Fibroblast of lung (primary cell): ENCODE measurements at regions not wholly inside any gene's neighbourhood (a gene's known extent, or its start where the extent isn't known, plus 50 kb on each side); places are given as distances from the start of the nearest gene placed in this dataset.

Source experiments
- DNase-seq, 2 donors: peaks; one replicate each; pipeline versions ENCODE4 v3.0.0 to v3.0.0-alpha.2; 2010; ENCODE audit warnings: low read depth in 2 of 2
- H2AFZ ChIP-seq: 2 replicates; pipeline ENCODE4 v1.5.1; 2012; ENCODE audit warnings: low read length, control low read depth, inconsistent platforms
- H3K27ac ChIP-seq: 2 replicates; pipeline ENCODE4 v1.5.1; 2011; ENCODE audit warnings: low read length, control low read depth; ENCODE audit not compliant: insufficient read depth
- H3K27me3 ChIP-seq: 2 replicates; pipeline ENCODE4 v1.5.1; 2011; ENCODE audit warnings: mild to moderate bottlenecking, low read length; ENCODE audit not compliant: control insufficient read depth, insufficient read depth
- H3K36me3 ChIP-seq: 2 replicates; pipeline ENCODE4 v1.5.1; 2011; ENCODE audit warnings: low read length; ENCODE audit not compliant: control insufficient read depth, insufficient read depth
- H3K4me1 ChIP-seq: 2 replicates; pipeline ENCODE4 v1.5.1; 2011; ENCODE audit warnings: low read length; ENCODE audit not compliant: control insufficient read depth, insufficient read depth; ENCODE audit errors: extremely low read depth
- H3K4me2 ChIP-seq: 2 replicates; pipeline ENCODE4 v1.5.1; 2011; ENCODE audit warnings: low read length, control low read depth; ENCODE audit not compliant: insufficient read depth; ENCODE audit errors: extremely low read depth
- H3K4me3 ChIP-seq, 4 experiments: fragments of 200-600 bp in 1 of 4; sonication (generic) in 1 of 4; replicated peaks in 1 of 4; 2 replicates each; pipeline ENCODE4 v1.5.1; 2011 to 2016; ENCODE audit warnings: low read length in 4 of 4, low read depth in 3 of 4, mild to moderate bottlenecking in 3 of 4, control low read depth in 2 of 4, inconsistent platforms in 1 of 4, mixed read lengths in 1 of 4; ENCODE audit not compliant: insufficient read depth in 1 of 4; ENCODE audit errors: control extremely low read depth in 1 of 4
- H3K79me2 ChIP-seq: 2 replicates; pipeline ENCODE4 v1.5.1; 2012; ENCODE audit warnings: mild to moderate bottlenecking, low read length, inconsistent platforms; ENCODE audit not compliant: control insufficient read depth, insufficient read depth
- H3K9ac ChIP-seq: 2 replicates; pipeline ENCODE4 v1.5.1; 2011; ENCODE audit warnings: mild to moderate bottlenecking, low read length, control low read depth; ENCODE audit not compliant: insufficient read depth
- H3K9me3 ChIP-seq: 2 replicates; pipeline ENCODE4 v1.5.1; 2012; ENCODE audit warnings: low read depth, low read length; ENCODE audit not compliant: control insufficient read depth, insufficient read depth
- H4K20me1 ChIP-seq: 2 replicates; pipeline ENCODE4 v1.5.1; 2011; ENCODE audit warnings: low read length; ENCODE audit not compliant: control insufficient read depth, insufficient read depth; ENCODE audit errors: extremely low read depth
- EZH2 ChIP-seq: IDR thresholded peaks from 2 replicates; pipeline ENCODE4 v1.5.1; 2012; ENCODE audit warnings: low read length, control low read depth, mild to moderate bottlenecking; ENCODE audit errors: missing control alignments
- TF ChIP-seq, protein P1 (sequence below), 2 donors: IDR thresholded peaks in 1 of 2; conservative IDR thresholded peaks in 1 of 2; 1 replicate in 1 of 2; 2 replicates in 1 of 2; pipeline ENCODE4 v1.5.1; 2011 to 2012; ENCODE audit warnings: low read length in 2 of 2, control low read depth in 1 of 2, inconsistent platforms in 1 of 2, low read depth in 1 of 2, mild to moderate bottlenecking in 1 of 2

DNA sequence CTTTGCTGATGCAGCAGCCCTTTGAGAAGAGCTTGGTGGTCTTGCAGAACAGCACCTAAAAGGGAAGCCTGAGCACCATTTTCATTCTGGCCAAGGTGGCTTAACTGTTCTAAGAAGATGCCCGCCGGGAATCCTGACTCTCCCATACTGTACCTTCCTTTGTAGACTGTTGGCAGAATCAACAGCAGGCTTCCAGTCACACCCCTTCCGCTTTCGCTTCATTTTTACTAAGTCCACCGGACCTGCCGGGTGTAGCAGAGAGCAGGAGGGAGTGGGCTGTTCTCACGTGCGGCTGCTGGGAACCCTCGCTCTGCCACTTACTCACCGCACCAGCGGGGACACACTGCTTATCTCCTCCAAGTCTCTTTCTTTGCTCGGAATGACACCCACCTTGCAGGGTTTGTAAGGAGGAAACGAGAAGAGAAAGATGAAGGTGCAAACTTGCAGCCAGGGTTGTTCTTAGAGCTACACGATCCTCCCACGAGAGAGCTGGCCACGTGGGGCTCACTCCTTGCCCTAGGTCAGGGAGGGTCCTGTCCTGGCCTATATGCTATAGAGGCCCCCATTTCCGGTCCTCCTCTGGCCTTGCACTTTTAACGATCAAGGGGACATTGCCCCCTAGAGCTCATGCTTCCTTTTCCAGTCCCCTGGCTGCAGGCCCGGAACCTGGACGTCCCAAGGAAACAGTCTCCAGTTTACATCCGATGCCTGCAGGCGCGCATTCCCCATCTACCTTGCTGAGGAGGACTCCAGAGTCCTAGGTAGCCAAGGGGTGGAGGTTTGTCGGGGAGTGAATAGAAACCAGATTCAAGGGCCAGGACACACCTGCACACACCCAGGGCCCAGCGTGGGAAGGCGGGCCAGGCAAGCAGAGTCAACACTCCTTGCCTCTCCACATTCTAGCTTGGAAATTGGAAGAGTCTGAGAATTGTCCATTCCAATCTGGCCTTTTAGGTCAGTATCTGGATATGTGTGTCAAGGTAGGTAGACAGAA, 453.6 kb downstream of the IRS2 start:
- Histone ChIP-seq H3K9ac (no peak overlapping the region), H3K9me3 (no peaks in the 10 kb centered on the region), H3K36me3 (no peaks in the 10 kb centered on the region), H3K79me2 (no peaks in the 10 kb centered on the region), H4K20me1 (no peaks in the 10 kb centered on the region), H3K4me2 (no peak overlapping the region), H3K27ac (no peak overlapping the region), H3K4me3 (no peak overlapping the region), H3K27me3 (no peaks in the 10 kb centered on the region), H3K4me1 (peaks cover 2% of the 10 kb centered on the region), H2AFZ (no peak overlapping the region)
- TF ChIP-seq EZH2 = no peak
- TF ChIP-seq, protein P1, sequence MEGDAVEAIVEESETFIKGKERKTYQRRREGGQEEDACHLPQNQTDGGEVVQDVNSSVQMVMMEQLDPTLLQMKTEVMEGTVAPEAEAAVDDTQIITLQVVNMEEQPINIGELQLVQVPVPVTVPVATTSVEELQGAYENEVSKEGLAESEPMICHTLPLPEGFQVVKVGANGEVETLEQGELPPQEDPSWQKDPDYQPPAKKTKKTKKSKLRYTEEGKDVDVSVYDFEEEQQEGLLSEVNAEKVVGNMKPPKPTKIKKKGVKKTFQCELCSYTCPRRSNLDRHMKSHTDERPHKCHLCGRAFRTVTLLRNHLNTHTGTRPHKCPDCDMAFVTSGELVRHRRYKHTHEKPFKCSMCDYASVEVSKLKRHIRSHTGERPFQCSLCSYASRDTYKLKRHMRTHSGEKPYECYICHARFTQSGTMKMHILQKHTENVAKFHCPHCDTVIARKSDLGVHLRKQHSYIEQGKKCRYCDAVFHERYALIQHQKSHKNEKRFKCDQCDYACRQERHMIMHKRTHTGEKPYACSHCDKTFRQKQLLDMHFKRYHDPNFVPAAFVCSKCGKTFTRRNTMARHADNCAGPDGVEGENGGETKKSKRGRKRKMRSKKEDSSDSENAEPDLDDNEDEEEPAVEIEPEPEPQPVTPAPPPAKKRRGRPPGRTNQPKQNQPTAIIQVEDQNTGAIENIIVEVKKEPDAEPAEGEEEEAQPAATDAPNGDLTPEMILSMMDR (conservative IDR thresholded peaks at IDR 0.05 in 1 of 2, IDR thresholded peaks at IDR 0.05 in 1 of 2; ENCODE audit: low read depth in 1 of 2, low read length in 2 of 2) = no peak
- DNase-seq = no peak

DNA sequence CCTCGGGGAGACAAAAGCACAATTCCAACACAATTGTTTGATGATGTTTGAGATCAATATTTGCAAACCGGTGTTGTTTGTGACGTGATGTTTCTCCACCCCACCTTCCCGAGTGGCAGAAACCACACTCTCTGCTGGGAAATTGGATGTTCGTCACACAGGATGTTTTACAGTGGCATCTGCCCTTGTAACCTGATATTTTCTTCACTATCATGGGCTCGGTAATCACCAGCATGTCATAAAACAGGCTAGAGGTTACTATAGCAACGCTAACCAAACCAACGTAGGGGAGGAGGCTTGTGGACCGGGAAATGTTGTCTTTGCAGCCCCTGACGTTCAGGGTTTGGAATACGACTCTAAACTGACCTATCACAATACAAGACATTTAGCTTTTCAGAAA, 454.5 kb downstream of the IRS2 start:
- Histone ChIP-seq H3K4me2 (no peak overlapping the region), H3K4me3 (no peak overlapping the region), H4K20me1 (no peaks in the 10 kb centered on the region), H3K79me2 (no peaks in the 10 kb centered on the region), H3K36me3 (no peaks in the 10 kb centered on the region), H3K9ac (no peak overlapping the region), H3K27me3 (no peaks in the 10 kb centered on the region), H3K9me3 (no peaks in the 10 kb centered on the region), H3K27ac (no peak overlapping the region), H2AFZ (no peak overlapping the region), H3K4me1 (peaks cover 2% of the 10 kb centered on the region)
- TF ChIP-seq, protein P1 (conservative IDR thresholded peaks at IDR 0.05 in 1 of 2, IDR thresholded peaks at IDR 0.05 in 1 of 2; ENCODE audit: low read depth in 1 of 2, low read length in 2 of 2) = no peak
- TF ChIP-seq EZH2 = no peak
- DNase-seq = peak; percentile 61 to 87

DNA sequence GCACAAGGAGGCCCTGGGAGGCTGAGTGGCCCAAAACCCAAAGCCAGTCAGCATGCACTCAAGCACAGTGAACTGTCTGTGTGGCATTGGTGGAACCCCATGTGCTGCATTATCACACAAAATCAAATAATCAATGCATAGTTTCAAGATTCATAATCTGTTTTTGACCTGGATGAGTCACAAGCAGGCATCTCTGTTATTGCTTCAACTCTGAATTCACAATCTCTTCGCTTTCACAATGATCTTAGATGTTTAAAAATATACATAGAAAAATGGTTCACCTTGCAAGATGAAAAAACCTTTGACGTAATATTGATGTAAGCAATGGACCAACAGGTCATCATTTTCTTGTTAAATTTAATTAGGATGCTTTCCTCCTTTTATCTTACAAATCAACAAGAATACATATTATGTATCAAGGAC, 455.4 kb downstream of the IRS2 start:
- Histone ChIP-seq H3K27me3 (no peaks in the 10 kb centered on the region), H4K20me1 (no peaks in the 10 kb centered on the region), H3K4me1 (no peaks in the 10 kb centered on the region), H3K36me3 (no peaks in the 10 kb centered on the region), H3K79me2 (no peaks in the 10 kb centered on the region), H3K9me3 (no peaks in the 10 kb centered on the region), H3K4me2 (no peak overlapping the region), H3K9ac (no peak overlapping the region), H2AFZ (no peak overlapping the region), H3K27ac (no peak overlapping the region), H3K4me3 (no peak overlapping the region)
- no peak for TF ChIP-seq EZH2
- TF ChIP-seq, protein P1 (conservative IDR thresholded peaks at IDR 0.05 in 1 of 2, IDR thresholded peaks at IDR 0.05 in 1 of 2; ENCODE audit: low read depth in 1 of 2, low read length in 2 of 2) = no peak
- DNase-seq = peak; percentile 53 to 54
